Fibroblast of lung (primary cell): ENCODE measurements at regions not wholly inside any gene's neighbourhood (a gene's known extent, or its start where the extent isn't known, plus 50 kb on each side); places are given as distances from the start of the nearest gene placed in this dataset.

ENCODE experiments used
- DNase-seq, 2 donors: peaks; one replicate each; pipeline versions ENCODE4 v3.0.0 to v3.0.0-alpha.2; 2010; ENCODE audit warnings: low read depth in 2 of 2
- H2AFZ ChIP-seq: 2 replicates; pipeline ENCODE4 v1.5.1; 2012; ENCODE audit warnings: low read length, control low read depth, inconsistent platforms
- H3K27ac ChIP-seq: 2 replicates; pipeline ENCODE4 v1.5.1; 2011; ENCODE audit warnings: low read length, control low read depth; ENCODE audit not compliant: insufficient read depth
- H3K27me3 ChIP-seq: 2 replicates; pipeline ENCODE4 v1.5.1; 2011; ENCODE audit warnings: mild to moderate bottlenecking, low read length; ENCODE audit not compliant: control insufficient read depth, insufficient read depth
- H3K36me3 ChIP-seq: 2 replicates; pipeline ENCODE4 v1.5.1; 2011; ENCODE audit warnings: low read length; ENCODE audit not compliant: control insufficient read depth, insufficient read depth
- H3K4me1 ChIP-seq: 2 replicates; pipeline ENCODE4 v1.5.1; 2011; ENCODE audit warnings: low read length; ENCODE audit not compliant: control insufficient read depth, insufficient read depth; ENCODE audit errors: extremely low read depth
- H3K4me2 ChIP-seq: 2 replicates; pipeline ENCODE4 v1.5.1; 2011; ENCODE audit warnings: low read length, control low read depth; ENCODE audit not compliant: insufficient read depth; ENCODE audit errors: extremely low read depth
- H3K4me3 ChIP-seq, 4 experiments: fragments of 200-600 bp in 1 of 4; sonication (generic) in 1 of 4; replicated peaks in 1 of 4; 2 replicates each; pipeline ENCODE4 v1.5.1; 2011 to 2016; ENCODE audit warnings: low read length in 4 of 4, low read depth in 3 of 4, mild to moderate bottlenecking in 3 of 4, control low read depth in 2 of 4, inconsistent platforms in 1 of 4, mixed read lengths in 1 of 4; ENCODE audit not compliant: insufficient read depth in 1 of 4; ENCODE audit errors: control extremely low read depth in 1 of 4
- H3K79me2 ChIP-seq: 2 replicates; pipeline ENCODE4 v1.5.1; 2012; ENCODE audit warnings: mild to moderate bottlenecking, low read length, inconsistent platforms; ENCODE audit not compliant: control insufficient read depth, insufficient read depth
- H3K9ac ChIP-seq: 2 replicates; pipeline ENCODE4 v1.5.1; 2011; ENCODE audit warnings: mild to moderate bottlenecking, low read length, control low read depth; ENCODE audit not compliant: insufficient read depth
- H3K9me3 ChIP-seq: 2 replicates; pipeline ENCODE4 v1.5.1; 2012; ENCODE audit warnings: low read depth, low read length; ENCODE audit not compliant: control insufficient read depth, insufficient read depth
- H4K20me1 ChIP-seq: 2 replicates; pipeline ENCODE4 v1.5.1; 2011; ENCODE audit warnings: low read length; ENCODE audit not compliant: control insufficient read depth, insufficient read depth; ENCODE audit errors: extremely low read depth
- EZH2 ChIP-seq: IDR thresholded peaks from 2 replicates; pipeline ENCODE4 v1.5.1; 2012; ENCODE audit warnings: low read length, control low read depth, mild to moderate bottlenecking; ENCODE audit errors: missing control alignments
- TF ChIP-seq, protein P1 (sequence below), 2 donors: IDR thresholded peaks in 1 of 2; conservative IDR thresholded peaks in 1 of 2; 1 replicate in 1 of 2; 2 replicates in 1 of 2; pipeline ENCODE4 v1.5.1; 2011 to 2012; ENCODE audit warnings: low read length in 2 of 2, control low read depth in 1 of 2, inconsistent platforms in 1 of 2, low read depth in 1 of 2, mild to moderate bottlenecking in 1 of 2

DNA sequence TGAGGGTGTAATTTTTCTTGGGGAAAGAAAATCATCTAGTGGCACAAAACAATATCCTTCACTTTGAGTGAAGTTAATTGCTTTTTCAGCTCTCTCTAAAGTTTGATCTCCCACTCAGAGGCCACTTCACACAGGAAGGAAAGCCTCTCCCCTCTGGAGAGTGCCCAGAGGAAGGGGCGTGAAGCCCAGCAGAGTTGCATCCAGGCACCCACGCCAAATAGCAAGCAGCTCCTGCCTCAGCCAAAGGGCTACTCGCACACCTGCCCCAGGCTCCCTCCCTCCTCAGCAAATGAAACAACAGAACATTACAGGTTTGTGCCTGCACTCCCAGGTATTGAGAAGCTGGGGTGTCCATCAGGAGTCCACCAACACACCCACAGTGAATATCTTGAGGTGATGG, 183.0 kb upstream of the RPL38 start:
- Histone ChIP-seq H3K27me3 (no peaks in the 10 kb centered on the region), H3K4me2 (no peak overlapping the region), H3K9ac (no peak overlapping the region), H3K27ac (no peak overlapping the region), H3K36me3 (no peaks in the 10 kb centered on the region), H3K79me2 (no peaks in the 10 kb centered on the region), H3K9me3 (no peaks in the 10 kb centered on the region), H3K4me3 (no peak overlapping the region), H3K4me1 (no peaks in the 10 kb centered on the region), H4K20me1 (no peaks in the 10 kb centered on the region), H2AFZ (no peak overlapping the region)
- TF ChIP-seq, protein P1, sequence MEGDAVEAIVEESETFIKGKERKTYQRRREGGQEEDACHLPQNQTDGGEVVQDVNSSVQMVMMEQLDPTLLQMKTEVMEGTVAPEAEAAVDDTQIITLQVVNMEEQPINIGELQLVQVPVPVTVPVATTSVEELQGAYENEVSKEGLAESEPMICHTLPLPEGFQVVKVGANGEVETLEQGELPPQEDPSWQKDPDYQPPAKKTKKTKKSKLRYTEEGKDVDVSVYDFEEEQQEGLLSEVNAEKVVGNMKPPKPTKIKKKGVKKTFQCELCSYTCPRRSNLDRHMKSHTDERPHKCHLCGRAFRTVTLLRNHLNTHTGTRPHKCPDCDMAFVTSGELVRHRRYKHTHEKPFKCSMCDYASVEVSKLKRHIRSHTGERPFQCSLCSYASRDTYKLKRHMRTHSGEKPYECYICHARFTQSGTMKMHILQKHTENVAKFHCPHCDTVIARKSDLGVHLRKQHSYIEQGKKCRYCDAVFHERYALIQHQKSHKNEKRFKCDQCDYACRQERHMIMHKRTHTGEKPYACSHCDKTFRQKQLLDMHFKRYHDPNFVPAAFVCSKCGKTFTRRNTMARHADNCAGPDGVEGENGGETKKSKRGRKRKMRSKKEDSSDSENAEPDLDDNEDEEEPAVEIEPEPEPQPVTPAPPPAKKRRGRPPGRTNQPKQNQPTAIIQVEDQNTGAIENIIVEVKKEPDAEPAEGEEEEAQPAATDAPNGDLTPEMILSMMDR (conservative IDR thresholded peaks at IDR 0.05 in 1 of 2, IDR thresholded peaks at IDR 0.05 in 1 of 2; ENCODE audit: low read depth in 1 of 2, low read length in 2 of 2) = no peak
- TF ChIP-seq EZH2 = no peak
- no peak for DNase-seq

DNA sequence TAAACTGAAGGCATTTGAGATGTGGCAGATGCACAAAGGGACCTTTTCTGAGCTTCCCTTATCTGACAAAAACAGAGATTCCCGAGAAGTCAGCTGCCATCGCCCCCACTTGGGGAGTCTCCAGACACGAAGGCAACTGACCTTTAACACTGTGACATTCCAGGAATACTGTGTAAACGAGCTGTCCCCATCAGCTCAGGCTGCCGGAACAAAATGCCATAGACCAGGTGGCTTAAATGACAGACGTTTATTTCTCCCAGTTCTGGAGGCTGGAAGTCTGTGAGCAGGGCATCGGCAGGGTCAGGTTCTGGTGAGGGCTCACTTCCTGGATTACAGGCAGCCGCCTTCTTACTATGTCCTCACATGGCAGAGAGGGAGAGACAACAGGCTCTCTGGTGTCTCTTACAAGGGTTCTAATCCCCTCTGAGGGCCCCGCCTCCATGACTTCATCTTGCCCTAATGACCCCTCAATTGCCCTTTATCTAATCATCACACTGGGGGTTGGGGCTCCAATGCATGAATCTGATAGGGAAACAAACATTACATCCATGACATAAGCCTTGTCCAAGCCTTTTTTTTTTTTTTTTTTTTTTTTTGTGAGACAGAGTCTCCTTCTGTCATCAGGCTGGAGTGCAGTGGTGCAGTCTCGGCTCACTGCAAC, 178.5 kb upstream of the RPL38 start:
- DNase-seq = no peak
- no peaks in the 10 kb centered on the region for H3K9me3 ChIP-seq
- H3K27ac ChIP-seq = no peak overlapping the region
- H3K4me1 ChIP-seq = no peaks in the 10 kb centered on the region
- no peaks in the 10 kb centered on the region for H3K36me3 ChIP-seq
- no peak overlapping the region for H3K4me2 ChIP-seq
- no peak overlapping the region for H3K4me3 ChIP-seq
- no peak overlapping the region for H3K9ac ChIP-seq
- no peak for TF ChIP-seq EZH2
- TF ChIP-seq, protein P1 (conservative IDR thresholded peaks at IDR 0.05 in 1 of 2, IDR thresholded peaks at IDR 0.05 in 1 of 2; ENCODE audit: low read depth in 1 of 2, low read length in 2 of 2) = no peak
- no peaks in the 10 kb centered on the region for H4K20me1 ChIP-seq
- H2AFZ ChIP-seq = no peak overlapping the region
- H3K27me3 ChIP-seq = no peaks in the 10 kb centered on the region
- H3K79me2 ChIP-seq = no peaks in the 10 kb centered on the region

DNA sequence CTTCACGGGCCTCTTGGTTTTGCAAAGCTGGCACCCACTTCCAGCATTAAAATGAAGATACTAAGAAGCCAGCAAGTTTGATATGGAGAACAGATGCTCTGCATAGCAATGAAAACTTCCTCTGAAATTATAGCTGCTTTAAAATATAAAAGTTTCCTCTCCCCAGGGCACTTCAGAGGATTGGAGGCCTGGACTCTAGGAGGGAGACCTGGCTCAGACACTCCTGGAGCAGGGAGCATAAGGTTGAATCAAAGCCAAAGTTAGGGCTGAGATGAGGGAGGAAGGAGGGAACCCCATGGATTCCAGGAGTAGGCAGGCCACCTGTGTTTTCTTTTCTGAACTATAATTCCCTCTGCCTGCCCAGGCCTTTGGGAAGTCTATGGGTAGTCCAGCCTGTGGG, 176.0 kb upstream of the RPL38 start:
- no peak overlapping the region for H3K4me3 ChIP-seq
- H3K79me2 ChIP-seq = no peaks in the 10 kb centered on the region
- no peak overlapping the region for H3K4me2 ChIP-seq
- no peaks in the 10 kb centered on the region for H3K4me1 ChIP-seq
- no peaks in the 10 kb centered on the region for H3K27me3 ChIP-seq
- H3K9me3 ChIP-seq = no peaks in the 10 kb centered on the region
- no peaks in the 10 kb centered on the region for H4K20me1 ChIP-seq
- no peak overlapping the region for H3K27ac ChIP-seq
- DNase-seq = no peak
- H2AFZ ChIP-seq = no peak overlapping the region
- H3K36me3 ChIP-seq = no peaks in the 10 kb centered on the region
- TF ChIP-seq, protein P1 (conservative IDR thresholded peaks at IDR 0.05 in 1 of 2, IDR thresholded peaks at IDR 0.05 in 1 of 2; ENCODE audit: low read depth in 1 of 2, low read length in 2 of 2) = no peak
- no peak for TF ChIP-seq EZH2
- H3K9ac ChIP-seq = no peak overlapping the region
